ENCODE measurements at regions not wholly inside any gene's neighbourhood (a gene's known extent, or its start where the extent isn't known, plus 50 kb on each side); places are given as distances from the start of the nearest gene placed in this dataset.

GRCh38 chr12:89919241-89919906 lies 210.7 kb upstream of the ATP2B1 start:
- no peak for DNase-seq (ENCODE audit: low read depth)

GRCh38 chr12:89918172-89918846 lies 209.7 kb upstream of the ATP2B1 start:
- no peak for DNase-seq (ENCODE audit: low read depth)

- no peak for DNase-seq (ENCODE audit: low read depth)
These were observed 201.1 kb upstream of the ATP2B1 start for GRCh38 chr12:89909753-89910152.

GRCh38 chr12:89907659-89908058 lies 199.0 kb upstream of the ATP2B1 start:
- no peak for DNase-seq (ENCODE audit: low read depth)

GRCh38 chr12:89906824-89907223 lies 198.2 kb upstream of the ATP2B1 start:
- no peak for DNase-seq (ENCODE audit: low read depth)

- no peak for DNase-seq (ENCODE audit: low read depth)
These were observed 197.5 kb upstream of the ATP2B1 start for GRCh38 chr12:89906178-89906577.

- DNase-seq (ENCODE audit: low read depth) = no peak
These were observed 193.4 kb upstream of the ATP2B1 start for GRCh38 chr12:89901906-89902642.

GRCh38 chr12:89901319-89901718 lies 192.7 kb upstream of the ATP2B1 start:
- no peak for DNase-seq (ENCODE audit: low read depth)

GRCh38 chr12:89899651-89900050 lies 191.0 kb upstream of the ATP2B1 start:
- no peak for DNase-seq (ENCODE audit: low read depth)

- no peak for DNase-seq (ENCODE audit: low read depth)
These were observed 187.0 kb upstream of the ATP2B1 start for GRCh38 chr12:89895591-89895990.

GRCh38 chr12:89895101-89895500 lies 186.5 kb upstream of the ATP2B1 start:
- no peak for DNase-seq (ENCODE audit: low read depth)

- no peak for DNase-seq (ENCODE audit: low read depth)
These were observed 185.5 kb upstream of the ATP2B1 start for GRCh38 chr12:89893972-89894706.

GRCh38 chr12:89892436-89892835 lies 183.8 kb upstream of the ATP2B1 start:
- DNase-seq (ENCODE audit: low read depth) = no peak

- no peak for DNase-seq (ENCODE audit: low read depth)
These were observed 183.3 kb upstream of the ATP2B1 start for GRCh38 chr12:89891933-89892332.

- no peak for DNase-seq (ENCODE audit: low read depth)
These were observed 181.5 kb upstream of the ATP2B1 start for GRCh38 chr12:89890161-89890560.

GRCh38 chr12:89889062-89889461 lies 180.4 kb upstream of the ATP2B1 start:
- no peak for DNase-seq (ENCODE audit: low read depth)

- no peak for DNase-seq (ENCODE audit: low read depth)
These were observed 176.3 kb upstream of the ATP2B1 start for GRCh38 chr12:89884952-89885351.

- DNase-seq (ENCODE audit: low read depth) = no peak
These were observed 175.8 kb upstream of the ATP2B1 start for GRCh38 chr12:89884416-89884898.

GRCh38 chr12:89883630-89884389 lies 175.2 kb upstream of the ATP2B1 start:
- no peak for DNase-seq (ENCODE audit: low read depth)

GRCh38 chr12:89882792-89883191 lies 174.2 kb upstream of the ATP2B1 start:
- DNase-seq (ENCODE audit: low read depth) = no peak

- no peak for DNase-seq (ENCODE audit: low read depth)
These were observed 173.4 kb upstream of the ATP2B1 start for GRCh38 chr12:89882050-89882449.
